Stomach (tissue), 4 donors: ENCODE measurements at regions not wholly inside any gene's neighbourhood (a gene's known extent, or its start where the extent isn't known, plus 50 kb on each side); places are given as distances from the start of the nearest gene placed in this dataset.

ENCODE experiments used
- EP300 ChIP-seq: sonication (generic); formaldehyde crosslinking; IDR thresholded peaks from one replicate; pipeline ENCODE4 v1.6.1; 2017; ENCODE audit warnings: antibody characterized with exemption
- POLR2A ChIP-seq, 4 donors: fragments of 450-650 bp; IDR thresholded peaks; one replicate each; pipeline ENCODE4 v1.6.1; 2016; ENCODE audit warnings: antibody characterized with exemption in 4 of 4, control low read depth in 2 of 4, mild to moderate bottlenecking in 1 of 4, moderate library complexity in 1 of 4
- POLR2AphosphoS5 ChIP-seq, 3 donors: sonication (generic); formaldehyde crosslinking; IDR thresholded peaks; one replicate each; pipeline ENCODE4 v1.6.1; 2016; ENCODE audit warnings: antibody characterized with exemption in 3 of 3
- TF ChIP-seq, protein P1 (sequence below), 7 experiments: fragments of 450-650 bp in 4 of 7; fragments of 200-600 bp in 3 of 7; sonication (generic) in 3 of 7; IDR thresholded peaks; one replicate each; pipeline ENCODE4 v1.5.1; 2016 to 2019; ENCODE audit warnings: antibody characterized with exemption in 7 of 7, control low read depth in 2 of 7, mild to moderate bottlenecking in 1 of 7

DNA sequence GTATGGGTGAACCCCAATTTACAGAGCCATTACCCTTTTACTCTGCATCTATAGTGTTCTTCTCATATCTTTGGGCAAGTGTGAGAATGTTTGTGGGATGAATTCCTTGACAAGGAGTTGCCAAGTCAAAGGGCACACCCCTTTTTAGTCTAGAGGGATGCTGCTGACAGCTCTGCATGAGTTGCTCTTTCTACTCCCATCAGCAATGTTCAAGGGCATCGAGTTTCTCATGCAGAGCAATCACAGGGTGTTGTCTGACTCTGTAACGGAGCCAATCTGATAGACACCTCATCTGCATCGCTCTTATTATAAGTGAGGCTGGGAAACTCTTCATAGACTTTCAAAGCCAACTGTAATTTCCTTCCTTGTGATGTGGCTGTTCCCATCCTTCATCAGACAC lies 77.4 kb downstream of the EDN3 start:
- TF ChIP-seq, protein P1, sequence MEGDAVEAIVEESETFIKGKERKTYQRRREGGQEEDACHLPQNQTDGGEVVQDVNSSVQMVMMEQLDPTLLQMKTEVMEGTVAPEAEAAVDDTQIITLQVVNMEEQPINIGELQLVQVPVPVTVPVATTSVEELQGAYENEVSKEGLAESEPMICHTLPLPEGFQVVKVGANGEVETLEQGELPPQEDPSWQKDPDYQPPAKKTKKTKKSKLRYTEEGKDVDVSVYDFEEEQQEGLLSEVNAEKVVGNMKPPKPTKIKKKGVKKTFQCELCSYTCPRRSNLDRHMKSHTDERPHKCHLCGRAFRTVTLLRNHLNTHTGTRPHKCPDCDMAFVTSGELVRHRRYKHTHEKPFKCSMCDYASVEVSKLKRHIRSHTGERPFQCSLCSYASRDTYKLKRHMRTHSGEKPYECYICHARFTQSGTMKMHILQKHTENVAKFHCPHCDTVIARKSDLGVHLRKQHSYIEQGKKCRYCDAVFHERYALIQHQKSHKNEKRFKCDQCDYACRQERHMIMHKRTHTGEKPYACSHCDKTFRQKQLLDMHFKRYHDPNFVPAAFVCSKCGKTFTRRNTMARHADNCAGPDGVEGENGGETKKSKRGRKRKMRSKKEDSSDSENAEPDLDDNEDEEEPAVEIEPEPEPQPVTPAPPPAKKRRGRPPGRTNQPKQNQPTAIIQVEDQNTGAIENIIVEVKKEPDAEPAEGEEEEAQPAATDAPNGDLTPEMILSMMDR (IDR thresholded peaks at IDR 0.05) = no peak
- TF ChIP-seq POLR2A (IDR thresholded peaks at IDR 0.05) = no peak
- no peak for TF ChIP-seq POLR2AphosphoS5 (IDR thresholded peaks at IDR 0.05)
- no peak for TF ChIP-seq EP300
